H1 (cell line): ENCODE measurements at regions not wholly inside any gene's neighbourhood (a gene's known extent, or its start where the extent isn't known, plus 50 kb on each side); places are given as distances from the start of the nearest gene placed in this dataset.

ENCODE experiments used
- CTCF ChIA-PET: fragments of 300-600 bp; sonication (Branson Sonifier 250); formaldehyde crosslinking; loops from one replicate; lab custom pipeline; 2021; ENCODE audit not compliant: partially characterized antibody; lab: Charles Lee
- POLR2A ChIA-PET: fragments of 300-600 bp; sonication (Branson Sonifier 250); formaldehyde crosslinking; loops from one replicate; lab custom pipeline; 2021; ENCODE audit warnings: inconsistent platforms; ENCODE audit not compliant: partially characterized antibody; lab: Charles Lee
- DNase-seq, 2 experiments: peaks; one replicate each; pipeline versions ENCODE4 v3.0.0 to v3.0.0-alpha.2; 2010 to 2022; ENCODE audit warnings: low spot score in 2 of 2, low read depth in 1 of 2, mixed read lengths in 1 of 2
- FAIRE-seq: peaks from 2 replicates; lab custom pipeline; 2011; peaks lifted over from hg19 to GRCh38; lab: Jason Lieb, UNC
- H2AFZ ChIP-seq: 2 replicates; pipeline ENCODE4 v1.8.1; 2012; ENCODE audit warnings: low read length, inconsistent platforms
- H2AK5ac ChIP-seq: 2 replicates; pipeline ENCODE4 v1.6.1; 2013; ENCODE audit warnings: low read depth, low read length
- H2BK120ac ChIP-seq: replicated peaks from 2 replicates; pipeline ENCODE3; 2013; ENCODE audit warnings: low read depth, low read length, inconsistent platforms
- H2BK12ac ChIP-seq: 2 replicates; pipeline ENCODE4 v1.6.1; 2013; ENCODE audit warnings: low read depth, low read length
- H2BK15ac ChIP-seq: 2 replicates; pipeline ENCODE4 v1.6.1; 2013; ENCODE audit warnings: low read length
- H2BK20ac ChIP-seq: 2 replicates; pipeline ENCODE4 v1.6.1; 2013; ENCODE audit warnings: low read length
- H2BK5ac ChIP-seq: 2 replicates; pipeline ENCODE4 v1.6.1; 2013; ENCODE audit warnings: low read depth, low read length
- H3K14ac ChIP-seq: 2 replicates; pipeline ENCODE4 v1.6.1; 2013; ENCODE audit warnings: inconsistent platforms; ENCODE audit not compliant: insufficient read length
- H3K18ac ChIP-seq: 2 replicates; pipeline ENCODE4 v1.6.1; 2013; ENCODE audit warnings: low read length; ENCODE audit errors: extremely low read depth
- H3K23ac ChIP-seq: 2 replicates; pipeline ENCODE4 v1.6.1; 2013; ENCODE audit warnings: inconsistent platforms; ENCODE audit not compliant: insufficient read length
- H3K23me2 ChIP-seq: 2 replicates; pipeline ENCODE4 v1.6.1; 2013; ENCODE audit warnings: low read depth, low read length
- H3K27ac ChIP-seq: 2 replicates; pipeline ENCODE4 v1.6.1; 2011; ENCODE audit warnings: low read depth, low read length, inconsistent platforms
- H3K27me3 ChIP-seq, 4 experiments: replicated peaks in 1 of 4; 1 replicate in 1 of 4; 2 replicates in 3 of 4; pipeline versions ENCODE4 v1.6.1 to v1.8.1; 2011 to 2013; ENCODE audit warnings: low read length in 3 of 4, mild to moderate bottlenecking in 3 of 4, inconsistent platforms in 2 of 4, mixed read lengths in 2 of 4, moderate library complexity in 1 of 4; ENCODE audit not compliant: control insufficient read depth in 3 of 4, insufficient read depth in 3 of 4; ENCODE audit errors: extremely low read depth in 1 of 4
- H3K36me3 ChIP-seq, 4 experiments: 2 replicates each; pipeline versions ENCODE4 v1.6.1 to v1.8.1; 2011 to 2013; ENCODE audit warnings: mild to moderate bottlenecking in 4 of 4, low read length in 3 of 4, moderate library complexity in 2 of 4, control low read depth in 1 of 4, inconsistent platforms in 1 of 4; ENCODE audit not compliant: insufficient read depth in 4 of 4, control insufficient read depth in 2 of 4
- H3K4ac ChIP-seq: replicated peaks from 2 replicates; pipeline ENCODE3; 2013; ENCODE audit warnings: low read length, low read depth, mixed read lengths, inconsistent platforms; ENCODE audit not compliant: insufficient read length
- H3K4me1 ChIP-seq, 4 experiments: replicated peaks in 1 of 4; 1 replicate in 1 of 4; 2 replicates in 3 of 4; pipeline versions ENCODE4 v1.6.1 to v1.8.1; 2011 to 2013; ENCODE audit warnings: low read length in 3 of 4, inconsistent platforms in 2 of 4, mixed read lengths in 1 of 4; ENCODE audit not compliant: insufficient read depth in 4 of 4, control insufficient read depth in 3 of 4
- H3K4me2 ChIP-seq, 2 experiments: 2 replicates each; pipeline versions ENCODE4 v1.6.1 to v1.8.1; 2011 to 2013; ENCODE audit warnings: low read depth in 2 of 2, low read length in 2 of 2, control low read depth in 1 of 2, inconsistent platforms in 1 of 2, mild to moderate bottlenecking in 1 of 2; ENCODE audit not compliant: insufficient read depth in 1 of 2
- H3K4me3 ChIP-seq, 4 experiments: fragments of 200-600, 300-600 bp in 1 of 4; sonication (generic), shearing (Covaris generic), sonication (Bioruptor Twin) in 1 of 4; 2 replicates each; pipeline versions ENCODE4 v1.5.1 to v1.8.1; 2011 to 2016; ENCODE audit warnings: low read length in 4 of 4, low read depth in 3 of 4, control low read depth in 2 of 4, inconsistent platforms in 2 of 4, mild to moderate bottlenecking in 2 of 4, mixed read lengths in 1 of 4, moderate library complexity in 1 of 4; ENCODE audit not compliant: insufficient read depth in 2 of 4; ENCODE audit errors: extremely low read depth in 1 of 4
- H3K56ac ChIP-seq: replicated peaks from 2 replicates; pipeline ENCODE3; 2013; ENCODE audit warnings: low read depth, mild to moderate bottlenecking, mixed read lengths, low read length, inconsistent platforms; ENCODE audit not compliant: insufficient read length
- H3K79me1 ChIP-seq: 2 replicates; pipeline ENCODE4 v1.6.1; 2013; ENCODE audit warnings: low read depth, low read length, control low read depth
- H3K79me2 ChIP-seq, 2 experiments: 2 replicates each; pipeline versions ENCODE4 v1.6.1 to v1.8.1; 2012 to 2013; ENCODE audit warnings: low read length in 2 of 2, mild to moderate bottlenecking in 2 of 2, inconsistent platforms in 1 of 2; ENCODE audit not compliant: insufficient read depth in 2 of 2, control insufficient read depth in 1 of 2
- H3K9ac ChIP-seq, 4 experiments: replicated peaks in 1 of 4; 1 replicate in 1 of 4; 2 replicates in 3 of 4; pipeline versions ENCODE4 v1.6.1 to v1.8.1; 2011 to 2013; ENCODE audit warnings: low read depth in 3 of 4, low read length in 3 of 4, control low read depth in 2 of 4, mild to moderate bottlenecking in 2 of 4, moderate library complexity in 2 of 4, inconsistent platforms in 1 of 4; ENCODE audit errors: extremely low read depth in 1 of 4
- H3K9me3 ChIP-seq, 2 experiments: 2 replicates each; pipeline versions ENCODE4 v1.6.1 to v1.8.1; 2012 to 2013; ENCODE audit warnings: mild to moderate bottlenecking in 2 of 2, moderate library complexity in 2 of 2, control low read depth in 1 of 2, inconsistent platforms in 1 of 2, low read depth in 1 of 2, low read length in 1 of 2, mixed read lengths in 1 of 2; ENCODE audit not compliant: insufficient read depth in 2 of 2
- H4K20me1 ChIP-seq, 2 experiments: replicated peaks in 1 of 2; 2 replicates each; pipeline versions ENCODE3 to v1.8.1; 2011 to 2013; ENCODE audit warnings: inconsistent platforms in 2 of 2, low read length in 2 of 2, mild to moderate bottlenecking in 1 of 2; ENCODE audit not compliant: insufficient read depth in 2 of 2, control insufficient read depth in 1 of 2
- H4K5ac ChIP-seq: 2 replicates; pipeline ENCODE4 v1.6.1; 2013; ENCODE audit warnings: low read length, low read depth, mixed read lengths, inconsistent platforms; ENCODE audit not compliant: insufficient read length
- H4K8ac ChIP-seq: 2 replicates; pipeline ENCODE4 v1.8.0; 2013; ENCODE audit warnings: mild to moderate bottlenecking, moderate library complexity, low read length, inconsistent platforms; ENCODE audit not compliant: insufficient read depth; ENCODE audit errors: extremely low read depth
- H4K91ac ChIP-seq: replicated peaks from 2 replicates; pipeline ENCODE3; 2013; ENCODE audit warnings: low read length, mixed read lengths, inconsistent platforms; ENCODE audit not compliant: insufficient read length
- CHD1 ChIP-seq: IDR thresholded peaks from 2 replicates; pipeline ENCODE4 v1.6.1; 2012; ENCODE audit warnings: low read depth, low read length, improper control_type of control experiment
- CHD2 ChIP-seq: IDR thresholded peaks from 2 replicates; pipeline ENCODE4 v1.6.1; 2012; ENCODE audit warnings: low read length, improper control_type of control experiment
- EGR1 ChIP-seq: IDR thresholded peaks from 2 replicates; pipeline ENCODE4 v1.6.1; 2011; ENCODE audit warnings: low read depth, low read length, borderline replicate concordance
- GABPA ChIP-seq: IDR thresholded peaks from 2 replicates; pipeline ENCODE4 v1.6.1; 2011; ENCODE audit warnings: mild to moderate bottlenecking, low read length, moderate library complexity, borderline replicate concordance; ENCODE audit not compliant: insufficient read depth
- HDAC2 ChIP-seq, 2 experiments: fragments of 300-600 bp in 1 of 2; sonication (generic) in 1 of 2; IDR thresholded peaks; 2 replicates each; pipeline ENCODE4 v1.6.1; 2011 to 2012; ENCODE audit warnings: low read depth in 2 of 2, low read length in 2 of 2, mild to moderate bottlenecking in 2 of 2, moderate library complexity in 2 of 2, borderline replicate concordance in 1 of 2, inconsistent platforms in 1 of 2
- KDM1A ChIP-seq: fragments of 200-600, 300-600 bp; sonication (generic); IDR thresholded peaks from 2 replicates; pipeline ENCODE4 v1.7.1; 2016; ENCODE audit warnings: mild to moderate bottlenecking, low read length, borderline replicate concordance
- KDM5A ChIP-seq: fragments of 200-600 bp; IDR thresholded peaks from 2 replicates; pipeline ENCODE4 v1.7.1; 2012; ENCODE audit warnings: mild to moderate bottlenecking, low read length, inconsistent platforms, mixed read lengths
- MAFK ChIP-seq: IDR thresholded peaks from 2 replicates; pipeline ENCODE4 v1.6.1; 2012; ENCODE audit warnings: low read depth, mild to moderate bottlenecking, improper control_type of control experiment, low read length
- POLR2A ChIP-seq, 2 experiments: IDR thresholded peaks; 1 replicate in 1 of 2; 2 replicates in 1 of 2; pipeline ENCODE4 v1.6.1; 2011; ENCODE audit warnings: low read depth in 2 of 2, low read length in 2 of 2, mild to moderate bottlenecking in 2 of 2; ENCODE audit errors: control extremely low read depth in 1 of 2
- SAP30 ChIP-seq: fragments of 300-600 bp; sonication (generic); IDR thresholded peaks from 2 replicates; pipeline ENCODE4 v1.7.1; 2012; ENCODE audit warnings: low read length, moderate library complexity, mild to moderate bottlenecking, inconsistent platforms; ENCODE audit not compliant: insufficient read depth, insufficient replicate concordance
- SIRT6 ChIP-seq: IDR thresholded peaks from one replicate; pipeline ENCODE4 v1.7.1; 2012; ENCODE audit warnings: low read length, inconsistent platforms
- SP4 ChIP-seq: IDR thresholded peaks from 2 replicates; pipeline ENCODE4 v1.6.1; 2012; ENCODE audit warnings: low read length, inconsistent platforms
- YY1 ChIP-seq: IDR thresholded peaks from 2 replicates; pipeline ENCODE4 v1.6.1; 2011; ENCODE audit warnings: low read depth, mild to moderate bottlenecking, low read length
- WGBS, 2 experiments: shearing (Covaris generic) in 1 of 2; methylation state at CpG; one replicate each; pipeline versions ENCODE4 v1.1.6 to v1.1.7; 2013 to 2015; ENCODE audit warnings: low lambda C conversion rate in 2 of 2, mixed read lengths in 2 of 2, inconsistent platforms in 1 of 2, low coverage in 1 of 2, missing lambda C conversion rate in 1 of 2; ENCODE audit not compliant: insufficient replicate concordance in 2 of 2, insufficient coverage in 1 of 2, insufficient read length in 1 of 2; ENCODE audit errors: extremely low coverage in 1 of 2, missing lambda C conversion rate in 1 of 2; 5-methylcytosine and 5-hydroxymethylcytosine counted together

- Histone ChIP-seq H3K36me3 (no peaks in the 10 kb centered on the region), H3K9me3 (no peaks in the 10 kb centered on the region), H2BK15ac (no peak overlapping the region), H4K8ac (no peak overlapping the region), H2BK12ac (no peak overlapping the region), H2AFZ (0 out of 2 replicates have a peak overlapping the region, but pooled peaks have one; percentile 59), H3K18ac (no peak overlapping the region), H3K14ac (no peak overlapping the region), H4K5ac (no peak overlapping the region), H2AK5ac (no peak overlapping the region), H2BK120ac (no peak overlapping the region), H3K4me1 (no peaks in the 10 kb centered on the region), H3K27me3 (no peaks in the 10 kb centered on the region), H3K79me2 (no peaks in the 10 kb centered on the region), H3K4me3 (no peak overlapping the region), H3K9ac (no peak overlapping the region), H2BK5ac (no peak overlapping the region), H3K79me1 (no peaks in the 10 kb centered on the region), H4K20me1 (no peaks in the 10 kb centered on the region), H3K23ac (no peak overlapping the region), H3K4ac (no peak overlapping the region), H3K4me2 (no peak overlapping the region), H4K91ac (no peak overlapping the region), H3K56ac (no peak overlapping the region), H3K27ac (no peak overlapping the region), H3K23me2 (no peaks in the 10 kb centered on the region), H2BK20ac (no peak overlapping the region)
- no peak for TF ChIP-seq CHD1
- no peak for TF ChIP-seq SIRT6
- no peak for TF ChIP-seq KDM5A
- TF ChIP-seq EGR1: no peak
- TF ChIP-seq KDM1A: no peak
- TF ChIP-seq CHD2: no peak
- TF ChIP-seq HDAC2 (IDR thresholded peaks at IDR 0.05; ENCODE audit: borderline replicate concordance in 1 of 2, low read depth in 2 of 2, low read length in 2 of 2): no peak
- TF ChIP-seq SAP30: no peak
- no peak for TF ChIP-seq GABPA
- no peak for TF ChIP-seq SP4
- TF ChIP-seq MAFK: no peak
- TF ChIP-seq POLR2A (IDR thresholded peaks at IDR 0.05; ENCODE audit: control extremely low read depth in 1 of 2, low read depth in 2 of 2, low read length in 2 of 2): no peak
- TF ChIP-seq YY1: no peak
- no peak for FAIRE-seq
- 100% methylated on average over 2 of the region's 2 CpGs; no CpG with 5 or more reads in 1 of the 2 experiments for WGBS, 2 experiments
- no peak for DNase-seq
- ChIA-PET CTCF (interaction anchor here (0.7 to 1.8 kb wide), 4 partner anchors 9 to 911 kb away, joined by 3 to 4 read pairs (median 3); no protein-coding TSS in a partner anchor), POLR2A (no interaction called here)
These were observed 491.5 kb downstream of the NYAP2 start for GRCh38 chr2:225891013-225891412.
